H9 (cell line): ENCODE measurements at regions not wholly inside any gene's neighbourhood (a gene's known extent, or its start where the extent isn't known, plus 50 kb on each side); places are given as distances from the start of the nearest gene placed in this dataset.

ENCODE experiments used
- DNase-seq: peaks from one replicate; pipeline ENCODE4 v3.0.0-alpha.2; 2017
- H2AFZ ChIP-seq: one replicate; pipeline ENCODE4 v1.6.1; 2013; ENCODE audit warnings: mild to moderate bottlenecking, low read length, control low read depth, moderate library complexity
- H2AK5ac ChIP-seq: 2 replicates; pipeline ENCODE4 v1.6.1; 2013; ENCODE audit warnings: low read length, control low read depth, mixed read lengths; ENCODE audit not compliant: insufficient read length
- H2BK120ac ChIP-seq: one replicate; pipeline ENCODE4 v1.6.1; 2013; ENCODE audit warnings: low read depth, mild to moderate bottlenecking, low read length, control low read depth, inconsistent platforms; ENCODE audit not compliant: poor library complexity, severe bottlenecking
- H2BK12ac ChIP-seq: 2 replicates; pipeline ENCODE4 v1.6.1; 2013; ENCODE audit warnings: low read length, control low read depth, mixed read lengths, low read depth; ENCODE audit not compliant: insufficient read length
- H2BK15ac ChIP-seq: 2 replicates; pipeline ENCODE4 v1.6.1; 2013; ENCODE audit warnings: low read depth, low read length, control low read depth
- H2BK20ac ChIP-seq: one replicate; pipeline ENCODE4 v1.6.1; 2013; ENCODE audit warnings: low read depth, mild to moderate bottlenecking, low read length, control low read depth, inconsistent platforms; ENCODE audit not compliant: poor library complexity, severe bottlenecking
- H2BK5ac ChIP-seq: 2 replicates; pipeline ENCODE4 v1.6.1; 2013; ENCODE audit warnings: low read length, control low read depth, mixed read lengths; ENCODE audit not compliant: insufficient read length
- H3K14ac ChIP-seq: 2 replicates; pipeline ENCODE4 v1.6.1; 2013; ENCODE audit warnings: low read length, control low read depth; ENCODE audit not compliant: insufficient read depth
- H3K18ac ChIP-seq: 2 replicates; pipeline ENCODE4 v1.6.1; 2013; ENCODE audit warnings: low read depth, mild to moderate bottlenecking, mixed read lengths, low read length, control low read depth; ENCODE audit not compliant: insufficient read length
- H3K23ac ChIP-seq: 2 replicates; pipeline ENCODE4 v1.6.1; 2013; ENCODE audit warnings: low read length, control low read depth, mixed read lengths, low read depth; ENCODE audit not compliant: insufficient read length
- H3K23me2 ChIP-seq: 2 replicates; pipeline ENCODE4 v1.6.1; 2013; ENCODE audit warnings: low read depth, mild to moderate bottlenecking, mixed read lengths, low read length, control low read depth; ENCODE audit not compliant: insufficient read length, poor library complexity, severe bottlenecking
- H3K27ac ChIP-seq: 2 replicates; pipeline ENCODE4 v1.5.1; 2013; ENCODE audit warnings: low read length, control low read depth, mixed read lengths, low read depth; ENCODE audit not compliant: insufficient read length
- H3K27me3 ChIP-seq: 2 replicates; pipeline ENCODE4 v1.6.1; 2013; ENCODE audit warnings: low read length, control low read depth, inconsistent platforms; ENCODE audit not compliant: insufficient read depth
- H3K4ac ChIP-seq: 2 replicates; pipeline ENCODE4 v1.6.1; 2013; ENCODE audit warnings: low read depth, mild to moderate bottlenecking, control low read depth, inconsistent platforms, low read length, moderate library complexity
- H3K4me1 ChIP-seq: 2 replicates; pipeline ENCODE4 v1.6.1; 2013; ENCODE audit warnings: low read length, control low read depth, inconsistent platforms; ENCODE audit not compliant: insufficient read depth
- H3K4me2 ChIP-seq: 2 replicates; pipeline ENCODE4 v1.6.1; 2013; ENCODE audit warnings: low read length, control low read depth, mixed read lengths; ENCODE audit not compliant: insufficient read length, insufficient read depth
- H3K56ac ChIP-seq: 2 replicates; pipeline ENCODE4 v1.6.1; 2013; ENCODE audit warnings: low read depth, mild to moderate bottlenecking, mixed read lengths, low read length, control low read depth; ENCODE audit not compliant: insufficient read length
- H3K79me1 ChIP-seq: 2 replicates; pipeline ENCODE4 v1.6.1; 2013; ENCODE audit warnings: low read depth, mild to moderate bottlenecking, moderate library complexity, low read length, control low read depth, inconsistent platforms; ENCODE audit not compliant: insufficient read depth, poor library complexity, severe bottlenecking
- H3K79me2 ChIP-seq: 2 replicates; pipeline ENCODE4 v1.6.1; 2013; ENCODE audit warnings: low read length, control low read depth, inconsistent platforms; ENCODE audit not compliant: insufficient read depth
- H3K9ac ChIP-seq: 2 replicates; pipeline ENCODE4 v1.6.1; 2013; ENCODE audit warnings: low read length, control low read depth, mixed read lengths; ENCODE audit not compliant: insufficient read length; ENCODE audit errors: extremely low read depth
- H3K9me3 ChIP-seq: one replicate; pipeline ENCODE4 v1.6.1; 2013; ENCODE audit warnings: low read depth, low read length, inconsistent platforms; ENCODE audit not compliant: control insufficient read depth
- H3T11ph ChIP-seq: one replicate; pipeline ENCODE4 v1.6.1; 2013; ENCODE audit warnings: mild to moderate bottlenecking, low read length, control low read depth, inconsistent platforms
- H4K20me1 ChIP-seq: one replicate; pipeline ENCODE4 v1.6.1; 2013; ENCODE audit not compliant: control insufficient read depth, insufficient read length, insufficient read depth
- H4K5ac ChIP-seq: 2 replicates; pipeline ENCODE4 v1.6.1; 2013; ENCODE audit warnings: low read depth, mild to moderate bottlenecking, mixed read lengths, low read length, control low read depth; ENCODE audit not compliant: insufficient read length
- H4K8ac ChIP-seq: replicated peaks from 2 replicates; pipeline ENCODE4 v1.6.1; 2013; ENCODE audit warnings: low read length, control low read depth, mixed read lengths, low read depth; ENCODE audit not compliant: insufficient read length
- H4K91ac ChIP-seq: 2 replicates; pipeline ENCODE4 v1.6.1; 2013; ENCODE audit warnings: low read depth, mild to moderate bottlenecking, moderate library complexity, mixed read lengths, low read length, control low read depth; ENCODE audit not compliant: insufficient read length
- H3K27ac Mint-ChIP-seq, 3 experiments: 2 replicates in 2 of 3; 3 replicates in 1 of 3; pipeline ENCODE4 v1.8.0; 2020 to 2021; ENCODE audit warnings: mixed read lengths in 3 of 3, mild to moderate bottlenecking in 1 of 3, moderate library complexity in 1 of 3
- H3K27me3 Mint-ChIP-seq: 2 replicates; pipeline ENCODE4 v1.8.0; 2021; ENCODE audit warnings: low read depth, mild to moderate bottlenecking, moderate library complexity, mixed read lengths
- H3K36me3 Mint-ChIP-seq, 3 experiments: 2 replicates in 2 of 3; 3 replicates in 1 of 3; pipeline ENCODE4 v1.8.0; 2020 to 2021; ENCODE audit warnings: low read depth in 3 of 3, mixed read lengths in 3 of 3; ENCODE audit not compliant: insufficient read depth in 1 of 3
- H3K4me1 Mint-ChIP-seq, 2 experiments: 2 replicates each; pipeline ENCODE4 v1.8.0; 2020; ENCODE audit warnings: mixed read lengths in 2 of 2
- H3K4me3 Mint-ChIP-seq, 2 experiments: 2 replicates in 1 of 2; 3 replicates in 1 of 2; pipeline ENCODE4 v1.8.0; 2020 to 2021; ENCODE audit warnings: mild to moderate bottlenecking in 2 of 2, mixed read lengths in 2 of 2, moderate library complexity in 1 of 2
- H3K9me3 Mint-ChIP-seq, 2 experiments: 2 replicates in 1 of 2; 3 replicates in 1 of 2; pipeline ENCODE4 v1.8.0; 2020; ENCODE audit warnings: mild to moderate bottlenecking in 2 of 2, mixed read lengths in 2 of 2, moderate library complexity in 1 of 2
- WGBS: extraction: QIAGEN DNeasy Blood & Tissue Kit; methylation state at CpG from one replicate; pipeline ENCODE4 v1.1.7; 2013; ENCODE audit warnings: missing lambda C conversion rate, low lambda C conversion rate, mixed read lengths; ENCODE audit not compliant: insufficient read length; ENCODE audit errors: extremely low coverage; 5-methylcytosine and 5-hydroxymethylcytosine counted together
- TF ChIP-seq, protein P1 (sequence below): fragments of 200-600 bp; sonication (generic); conservative IDR thresholded peaks from 3 replicates; pipeline ENCODE4 v1.8.0; 2021; ENCODE audit warnings: antibody characterized with exemption, mild to moderate bottlenecking

DNA sequence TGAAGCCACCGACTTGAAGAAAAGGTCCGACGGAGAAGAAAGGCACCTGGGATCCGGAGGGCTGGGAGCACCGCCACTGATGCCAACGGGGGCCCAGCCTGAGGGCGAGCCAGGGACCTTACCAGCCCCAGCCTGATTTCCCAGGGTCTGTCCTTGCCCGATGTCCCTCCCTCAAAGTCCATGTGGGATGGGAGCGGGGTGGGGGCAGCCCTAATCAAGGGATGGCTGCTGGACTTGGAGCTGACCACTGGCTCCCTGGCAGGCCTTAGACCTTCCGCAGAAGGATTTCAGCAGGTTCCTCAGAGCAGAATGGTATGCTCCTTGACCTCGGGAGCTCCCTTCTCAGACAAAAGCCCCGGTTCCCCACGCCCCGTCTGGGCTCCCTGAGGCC, 99.6 kb downstream of the ZFP36L2 start:
- Histone ChIP-seq H2BK5ac (no peak overlapping the region), H3K9ac (no peak overlapping the region), H3K23me2 (no peaks in the 10 kb centered on the region), H2BK20ac (no peak overlapping the region), H4K5ac (no peak overlapping the region), H3K27ac (no peak overlapping the region), H3K56ac (no peak overlapping the region), H2BK15ac (no peak overlapping the region), H3K79me1 (no peaks in the 10 kb centered on the region), H3K4me2 (no peak overlapping the region), H4K8ac (no peak overlapping the region), H3K79me2 (no peaks in the 10 kb centered on the region), H3T11ph (no peak overlapping the region), H2BK12ac (no peak overlapping the region), H3K9me3 (no peaks in the 10 kb centered on the region), H4K20me1 (no peaks in the 10 kb centered on the region), H3K18ac (no peak overlapping the region), H2AFZ (no peak overlapping the region), H3K23ac (no peak overlapping the region), H3K14ac (no peak overlapping the region), H3K4ac (no peak overlapping the region), H3K4me1 (no peaks in the 10 kb centered on the region), H2BK120ac (no peak overlapping the region), H3K27me3 (no peaks in the 10 kb centered on the region), H4K91ac (no peak overlapping the region), H2AK5ac (no peak overlapping the region)
- Mint-ChIP-seq H3K9me3 (no peaks in the 10 kb centered on the region), H3K36me3 (no peaks in the 10 kb centered on the region), H3K27ac (no peak overlapping the region), H3K27me3 (no peaks in the 10 kb centered on the region; the same call in 1 of the 2 replicates), H3K4me1 (peaks cover 21 to 30% of the 10 kb centered on the region in 2 experiments), H3K4me3 (no peak overlapping the region)
- DNase-seq: no peak
- TF ChIP-seq, protein P1, sequence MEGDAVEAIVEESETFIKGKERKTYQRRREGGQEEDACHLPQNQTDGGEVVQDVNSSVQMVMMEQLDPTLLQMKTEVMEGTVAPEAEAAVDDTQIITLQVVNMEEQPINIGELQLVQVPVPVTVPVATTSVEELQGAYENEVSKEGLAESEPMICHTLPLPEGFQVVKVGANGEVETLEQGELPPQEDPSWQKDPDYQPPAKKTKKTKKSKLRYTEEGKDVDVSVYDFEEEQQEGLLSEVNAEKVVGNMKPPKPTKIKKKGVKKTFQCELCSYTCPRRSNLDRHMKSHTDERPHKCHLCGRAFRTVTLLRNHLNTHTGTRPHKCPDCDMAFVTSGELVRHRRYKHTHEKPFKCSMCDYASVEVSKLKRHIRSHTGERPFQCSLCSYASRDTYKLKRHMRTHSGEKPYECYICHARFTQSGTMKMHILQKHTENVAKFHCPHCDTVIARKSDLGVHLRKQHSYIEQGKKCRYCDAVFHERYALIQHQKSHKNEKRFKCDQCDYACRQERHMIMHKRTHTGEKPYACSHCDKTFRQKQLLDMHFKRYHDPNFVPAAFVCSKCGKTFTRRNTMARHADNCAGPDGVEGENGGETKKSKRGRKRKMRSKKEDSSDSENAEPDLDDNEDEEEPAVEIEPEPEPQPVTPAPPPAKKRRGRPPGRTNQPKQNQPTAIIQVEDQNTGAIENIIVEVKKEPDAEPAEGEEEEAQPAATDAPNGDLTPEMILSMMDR: no peak
- WGBS: no CpG with 5 or more reads among the region's 14 CpGs
